Neural cell (in vitro differentiated cells): ENCODE measurements at regions not wholly inside any gene's neighbourhood (a gene's known extent, or its start where the extent isn't known, plus 50 kb on each side); places are given as distances from the start of the nearest gene placed in this dataset.

ENCODE experiments used
- H2AFZ ChIP-seq: fragments of 200-600, 300-800 bp; sonication (generic), shearing (Covaris generic); 2 replicates; pipeline ENCODE4 v1.6.0; 2014; ENCODE audit warnings: low read depth, mild to moderate bottlenecking, antibody characterized with exemption, low read length, moderate library complexity
- H3F3A ChIP-seq: fragments of 200-600 bp; shearing (Covaris generic); 2 replicates; pipeline ENCODE4 v1.6.1; 2016; ENCODE audit warnings: mild to moderate bottlenecking, moderate library complexity, mixed read lengths, antibody characterized with exemption, low read length; ENCODE audit not compliant: insufficient read depth, poor library complexity, severe bottlenecking
- H3K27ac ChIP-seq: fragments of 200-600, 300-800 bp; sonication (generic), shearing (Covaris generic); 2 replicates; pipeline ENCODE4 v1.5.1; 2014; ENCODE audit warnings: mild to moderate bottlenecking, low read length, moderate library complexity
- H3K27me3 ChIP-seq: fragments of 300-800, 200-600 bp; sonication (generic), shearing (Covaris generic); 2 replicates; pipeline ENCODE4 v1.6.0; 2014; ENCODE audit warnings: mild to moderate bottlenecking, low read depth, low read length, moderate library complexity; ENCODE audit not compliant: insufficient read depth
- H3K36me3 ChIP-seq: fragments of 300-800, 200-600 bp; sonication (generic), shearing (Covaris generic); 2 replicates; pipeline ENCODE4 v1.5.1; 2014; ENCODE audit warnings: mild to moderate bottlenecking, antibody characterized with exemption, low read length, moderate library complexity; ENCODE audit not compliant: insufficient read depth
- H3K4me2 ChIP-seq: fragments of 300-800, 200-600 bp; sonication (generic), shearing (Covaris generic); 2 replicates; pipeline ENCODE4 v1.6.0; 2014; ENCODE audit warnings: mild to moderate bottlenecking, low read length
- H3K4me3 ChIP-seq: fragments of 300-800, 200-600 bp; sonication (generic), shearing (Covaris generic); 2 replicates; pipeline ENCODE4 v1.5.1; 2014; ENCODE audit warnings: mild to moderate bottlenecking, low read length, moderate library complexity
- H3K79me2 ChIP-seq: fragments of 200-600 bp; shearing (Covaris generic); replicated peaks from 2 replicates; pipeline ENCODE4 v1.6.0; 2014; ENCODE audit warnings: mild to moderate bottlenecking, low read length, moderate library complexity; ENCODE audit not compliant: insufficient read depth
- H3K9ac ChIP-seq: fragments of 300-800, 200-600 bp; sonication (generic), shearing (Covaris generic); 2 replicates; pipeline ENCODE4 v1.6.1; 2016; ENCODE audit warnings: mild to moderate bottlenecking, low read length, mixed read lengths
- H3K9me2 ChIP-seq: fragments of 200-600 bp; shearing (Covaris generic); 2 replicates; pipeline ENCODE4 v1.6.1; 2016; ENCODE audit warnings: mild to moderate bottlenecking, low read length, mixed read lengths; ENCODE audit not compliant: insufficient read depth
- H3K9me3 ChIP-seq: fragments of 200-600, 300-800 bp; sonication (generic), shearing (Covaris generic); 2 replicates; pipeline ENCODE4 v1.6.1; 2016; ENCODE audit warnings: mild to moderate bottlenecking, mixed run types, low read length, moderate library complexity, mixed read lengths
- H4K20me1 ChIP-seq: fragments of 200-600 bp; shearing (Covaris generic); 2 replicates; pipeline ENCODE4 v1.6.1; 2016; ENCODE audit warnings: mild to moderate bottlenecking, mixed run types; ENCODE audit not compliant: insufficient read depth
- EP300 ChIP-seq: fragments of 450-650 bp; conservative IDR thresholded peaks from 2 replicates; pipeline ENCODE4 v1.6.1; 2014; ENCODE audit warnings: antibody characterized with exemption, mild to moderate bottlenecking, moderate library complexity; ENCODE audit not compliant: poor library complexity, severe bottlenecking
- EZH2 ChIP-seq: fragments of 200-600, 300-800 bp; shearing (Covaris generic), sonication (generic); IDR thresholded peaks from 2 replicates; pipeline ENCODE4 v1.6.1; 2014; ENCODE audit warnings: antibody characterized with exemption, low read length, borderline replicate concordance, mild to moderate bottlenecking; ENCODE audit not compliant: insufficient read depth, poor library complexity, severe bottlenecking
- MXI1 ChIP-seq: fragments of 450-650 bp; conservative IDR thresholded peaks from 2 replicates; pipeline ENCODE4 v1.6.1; 2014; ENCODE audit warnings: antibody characterized with exemption, mild to moderate bottlenecking; ENCODE audit not compliant: poor library complexity, severe bottlenecking
- POLR2AphosphoS5 ChIP-seq: IDR thresholded peaks from 2 replicates; pipeline ENCODE4 v1.6.1; 2012
- RAD21 ChIP-seq: fragments of 450-650 bp; conservative IDR thresholded peaks from 2 replicates; pipeline ENCODE4 v1.6.1; 2014; ENCODE audit warnings: antibody characterized with exemption, mild to moderate bottlenecking, moderate library complexity
- SMC3 ChIP-seq: fragments of 450-650 bp; conservative IDR thresholded peaks from 2 replicates; pipeline ENCODE4 v1.6.1; 2014; ENCODE audit warnings: antibody characterized with exemption, mild to moderate bottlenecking, moderate library complexity; ENCODE audit not compliant: poor library complexity
- TAF1 ChIP-seq: IDR thresholded peaks from 2 replicates; pipeline ENCODE4 v1.6.1; 2012; ENCODE audit warnings: low read depth
- TF ChIP-seq, protein P1 (sequence below): IDR thresholded peaks from 2 replicates; pipeline ENCODE4 v1.6.1; 2012; ENCODE audit warnings: borderline replicate concordance
- TF ChIP-seq, protein P2 (sequence below): fragments of 450-650 bp; IDR thresholded peaks from 2 replicates; pipeline ENCODE4 v1.5.1; 2014; ENCODE audit warnings: antibody characterized with exemption, mild to moderate bottlenecking, moderate library complexity; ENCODE audit not compliant: poor library complexity, severe bottlenecking

DNA sequence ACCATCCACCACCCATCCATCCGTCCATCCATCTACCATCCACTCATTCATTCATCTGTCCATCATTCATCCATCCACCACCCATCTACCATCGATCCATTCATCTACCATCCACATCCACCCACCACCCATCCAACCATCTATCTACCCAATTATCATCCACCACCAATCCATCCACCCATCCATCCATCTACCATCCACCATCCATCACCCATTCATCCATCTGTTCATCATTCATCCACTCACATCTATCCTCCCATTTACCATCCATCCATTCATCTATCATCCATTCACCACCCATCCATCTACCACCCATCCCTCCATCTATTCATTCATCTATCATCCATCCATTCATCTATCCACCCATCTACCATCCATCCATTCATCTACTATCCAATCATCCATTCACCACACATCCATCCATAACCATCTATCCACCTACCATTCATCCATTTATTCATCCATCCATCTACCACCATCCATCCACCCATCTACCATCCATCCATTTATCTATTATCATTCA, 188.8 kb downstream of the JCAD start:
- Histone ChIP-seq H3K9me2 (no peaks in the 10 kb centered on the region), H3K4me3 (no peak overlapping the region), H3K27ac (no peak overlapping the region), H3K4me2 (no peak overlapping the region), H3K9me3 (no peaks in the 10 kb centered on the region), H3K79me2 (no peaks in the 10 kb centered on the region), H3F3A (no peaks in the 10 kb centered on the region), H3K36me3 (no peaks in the 10 kb centered on the region), H3K27me3 (no peaks in the 10 kb centered on the region), H4K20me1 (no peaks in the 10 kb centered on the region), H3K9ac (no peak overlapping the region), H2AFZ (no peak overlapping the region)
- TF ChIP-seq MXI1, result no peak
- TF ChIP-seq, protein P1, sequence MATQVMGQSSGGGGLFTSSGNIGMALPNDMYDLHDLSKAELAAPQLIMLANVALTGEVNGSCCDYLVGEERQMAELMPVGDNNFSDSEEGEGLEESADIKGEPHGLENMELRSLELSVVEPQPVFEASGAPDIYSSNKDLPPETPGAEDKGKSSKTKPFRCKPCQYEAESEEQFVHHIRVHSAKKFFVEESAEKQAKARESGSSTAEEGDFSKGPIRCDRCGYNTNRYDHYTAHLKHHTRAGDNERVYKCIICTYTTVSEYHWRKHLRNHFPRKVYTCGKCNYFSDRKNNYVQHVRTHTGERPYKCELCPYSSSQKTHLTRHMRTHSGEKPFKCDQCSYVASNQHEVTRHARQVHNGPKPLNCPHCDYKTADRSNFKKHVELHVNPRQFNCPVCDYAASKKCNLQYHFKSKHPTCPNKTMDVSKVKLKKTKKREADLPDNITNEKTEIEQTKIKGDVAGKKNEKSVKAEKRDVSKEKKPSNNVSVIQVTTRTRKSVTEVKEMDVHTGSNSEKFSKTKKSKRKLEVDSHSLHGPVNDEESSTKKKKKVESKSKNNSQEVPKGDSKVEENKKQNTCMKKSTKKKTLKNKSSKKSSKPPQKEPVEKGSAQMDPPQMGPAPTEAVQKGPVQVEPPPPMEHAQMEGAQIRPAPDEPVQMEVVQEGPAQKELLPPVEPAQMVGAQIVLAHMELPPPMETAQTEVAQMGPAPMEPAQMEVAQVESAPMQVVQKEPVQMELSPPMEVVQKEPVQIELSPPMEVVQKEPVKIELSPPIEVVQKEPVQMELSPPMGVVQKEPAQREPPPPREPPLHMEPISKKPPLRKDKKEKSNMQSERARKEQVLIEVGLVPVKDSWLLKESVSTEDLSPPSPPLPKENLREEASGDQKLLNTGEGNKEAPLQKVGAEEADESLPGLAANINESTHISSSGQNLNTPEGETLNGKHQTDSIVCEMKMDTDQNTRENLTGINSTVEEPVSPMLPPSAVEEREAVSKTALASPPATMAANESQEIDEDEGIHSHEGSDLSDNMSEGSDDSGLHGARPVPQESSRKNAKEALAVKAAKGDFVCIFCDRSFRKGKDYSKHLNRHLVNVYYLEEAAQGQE, result no peak
- TF ChIP-seq RAD21, result no peak
- TF ChIP-seq EZH2, result no peak
- TF ChIP-seq POLR2AphosphoS5, result no peak
- no peak for TF ChIP-seq EP300
- no peak for TF ChIP-seq SMC3
- TF ChIP-seq TAF1, result no peak
- TF ChIP-seq, protein P2, sequence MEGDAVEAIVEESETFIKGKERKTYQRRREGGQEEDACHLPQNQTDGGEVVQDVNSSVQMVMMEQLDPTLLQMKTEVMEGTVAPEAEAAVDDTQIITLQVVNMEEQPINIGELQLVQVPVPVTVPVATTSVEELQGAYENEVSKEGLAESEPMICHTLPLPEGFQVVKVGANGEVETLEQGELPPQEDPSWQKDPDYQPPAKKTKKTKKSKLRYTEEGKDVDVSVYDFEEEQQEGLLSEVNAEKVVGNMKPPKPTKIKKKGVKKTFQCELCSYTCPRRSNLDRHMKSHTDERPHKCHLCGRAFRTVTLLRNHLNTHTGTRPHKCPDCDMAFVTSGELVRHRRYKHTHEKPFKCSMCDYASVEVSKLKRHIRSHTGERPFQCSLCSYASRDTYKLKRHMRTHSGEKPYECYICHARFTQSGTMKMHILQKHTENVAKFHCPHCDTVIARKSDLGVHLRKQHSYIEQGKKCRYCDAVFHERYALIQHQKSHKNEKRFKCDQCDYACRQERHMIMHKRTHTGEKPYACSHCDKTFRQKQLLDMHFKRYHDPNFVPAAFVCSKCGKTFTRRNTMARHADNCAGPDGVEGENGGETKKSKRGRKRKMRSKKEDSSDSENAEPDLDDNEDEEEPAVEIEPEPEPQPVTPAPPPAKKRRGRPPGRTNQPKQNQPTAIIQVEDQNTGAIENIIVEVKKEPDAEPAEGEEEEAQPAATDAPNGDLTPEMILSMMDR, result no peak

DNA sequence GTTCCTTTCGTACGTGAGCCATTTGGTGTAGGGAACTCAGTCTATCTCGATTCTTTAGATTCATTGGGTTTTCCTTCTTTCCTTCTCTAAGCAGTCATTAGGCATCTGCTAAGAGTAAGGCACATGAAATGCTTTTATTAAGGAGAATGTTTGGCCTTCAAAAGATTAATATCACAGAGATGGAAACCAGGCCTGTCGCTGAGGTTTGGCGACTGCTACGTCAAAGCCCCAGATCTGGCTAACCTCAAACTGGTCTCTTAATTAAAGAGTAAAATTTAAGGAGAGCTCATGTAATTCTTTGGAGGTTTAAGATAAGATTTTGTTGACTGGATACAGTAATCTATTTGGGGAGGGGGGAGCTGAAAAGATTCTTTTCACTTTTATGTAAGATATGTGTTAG, 189.8 kb downstream of the JCAD start:
- no peak overlapping the region for H3K4me2 ChIP-seq
- H3K36me3 ChIP-seq, result no peaks in the 10 kb centered on the region
- H3K27me3 ChIP-seq, result no peaks in the 10 kb centered on the region
- no peaks in the 10 kb centered on the region for H3K79me2 ChIP-seq
- no peak overlapping the region for H2AFZ ChIP-seq
- no peak overlapping the region for H3K9ac ChIP-seq
- H4K20me1 ChIP-seq, result no peaks in the 10 kb centered on the region
- no peak overlapping the region for H3K4me3 ChIP-seq
- no peak for TF ChIP-seq SMC3
- no peak for TF ChIP-seq RAD21
- no peak for TF ChIP-seq EZH2
- no peak for TF ChIP-seq POLR2AphosphoS5
- TF ChIP-seq TAF1, result no peak
- TF ChIP-seq EP300, result no peak
- TF ChIP-seq, protein P2, result no peak
- TF ChIP-seq MXI1, result no peak
- TF ChIP-seq, protein P1, result no peak
- no peaks in the 10 kb centered on the region for H3F3A ChIP-seq
- no peak overlapping the region for H3K27ac ChIP-seq
- H3K9me2 ChIP-seq, result no peaks in the 10 kb centered on the region
- H3K9me3 ChIP-seq, result no peaks in the 10 kb centered on the region
